HG02678 (cell line): ENCODE measurements at regions not wholly inside any gene's neighbourhood (a gene's known extent, or its start where the extent isn't known, plus 50 kb on each side); places are given as distances from the start of the nearest gene placed in this dataset.
"Not testable (repeated sequence)": the region's sequence is repeated elsewhere in the genome, so short reads cannot be mapped to it uniquely, and the experiment has no call there.

Source experiments
- ATAC-seq: cut with Tn5 transposase; IDR thresholded peaks from one replicate; pipeline ENCODE4 v1.9.1; 2021; ENCODE audit warnings: mild to moderate bottlenecking, moderate library complexity; ENCODE audit not compliant: unreplicated experiment

GRCh38 chr2:83089051-83089450 lies 1370.0 kb downstream of the SUCLG1 start:
- not testable (repeated sequence) for ATAC-seq

- no peak for ATAC-seq
Measured at GRCh38 chr2:83085869-83086268, 1373.2 kb downstream of the SUCLG1 start.

GRCh38 chr2:83081826-83082690 lies 1377.0 kb downstream of the SUCLG1 start:
- ATAC-seq = no peak

- no peak for ATAC-seq
Measured at GRCh38 chr2:83079007-83079406, 1380.1 kb downstream of the SUCLG1 start.

- no peak for ATAC-seq
Measured at GRCh38 chr2:83072767-83073166, 1386.3 kb downstream of the SUCLG1 start.

- ATAC-seq = no peak
Measured at GRCh38 chr2:83071914-83072313, 1387.2 kb downstream of the SUCLG1 start.

- no peak for ATAC-seq
Measured at GRCh38 chr2:83071352-83071751, 1387.7 kb downstream of the SUCLG1 start.

- no peak for ATAC-seq
Measured at GRCh38 chr2:83069724-83070123, 1389.4 kb downstream of the SUCLG1 start.

GRCh38 chr2:83068714-83069113 lies 1390.4 kb downstream of the SUCLG1 start:
- ATAC-seq = no peak

GRCh38 chr2:83067947-83068346 lies 1391.1 kb downstream of the SUCLG1 start:
- no peak for ATAC-seq

- no peak for ATAC-seq
Measured at GRCh38 chr2:83063933-83064332, 1395.1 kb downstream of the SUCLG1 start.

- no peak for ATAC-seq
Measured at GRCh38 chr2:83063511-83063910, 1395.6 kb downstream of the SUCLG1 start.

- no peak for ATAC-seq
Measured at GRCh38 chr2:83058683-83059082, 1400.4 kb downstream of the SUCLG1 start.

GRCh38 chr2:83055376-83056010 lies 1403.6 kb downstream of the SUCLG1 start:
- no peak for ATAC-seq

GRCh38 chr2:83054751-83055150 lies 1404.3 kb downstream of the SUCLG1 start:
- no peak for ATAC-seq

GRCh38 chr2:83051538-83052170 lies 1407.4 kb downstream of the SUCLG1 start:
- ATAC-seq = no peak

- ATAC-seq = no peak
Measured at GRCh38 chr2:83042053-83042452, 1417.0 kb downstream of the SUCLG1 start.

- ATAC-seq = no peak
Measured at GRCh38 chr2:83022631-83023210, 1436.4 kb downstream of the SUCLG1 start.

- ATAC-seq = no peak
Measured at GRCh38 chr2:83017366-83018090, 1441.6 kb downstream of the SUCLG1 start.

- ATAC-seq = no peak
Measured at GRCh38 chr2:83016343-83017110, 1442.6 kb downstream of the SUCLG1 start.
